IMR-90 (cell line): ENCODE measurements at regions not wholly inside any gene's neighbourhood (a gene's known extent, or its start where the extent isn't known, plus 50 kb on each side); places are given as distances from the start of the nearest gene placed in this dataset.

ENCODE experiments used
- ATAC-seq: fragments of 200-7000 bp; cut with Tn5 transposase; 2 replicates; pipeline ENCODE4 v1.9.1; 2020; ENCODE audit warnings: low read depth, mild to moderate bottlenecking, moderate library complexity
- BruUV-seq: library from RNA; stranded (reverse); fragments of 400-500 nt; replicated peaks from 2 replicates; lab custom pipeline; 2021; lab: Mats Ljungman, UMichigan
- CTCF ChIA-PET: fragments of 300-600 bp; formaldehyde crosslinking; extraction: SDS; loops from one replicate; lab custom pipeline; 2021; ENCODE audit warnings: antibody characterized with exemption; lab: Yijun Ruan, JAX
- POLR2A ChIA-PET: fragments of 300-600 bp; sonication (Branson Sonifier 250); formaldehyde crosslinking; loops from one replicate; lab custom pipeline; 2022; ENCODE audit warnings: antibody characterized with exemption; ENCODE audit not compliant: unreplicated experiment; lab: Charles Lee
- DNase-seq: peaks from one replicate; pipeline ENCODE4 v3.0.0; 2013
- H2AFZ ChIP-seq: replicated peaks from 2 replicates; pipeline ENCODE3; 2013; ENCODE audit warnings: low read length, mild to moderate bottlenecking; ENCODE audit not compliant: poor library complexity
- H2AK5ac ChIP-seq: 2 replicates; pipeline ENCODE4 v1.6.1; 2013; ENCODE audit warnings: low read depth, low read length, inconsistent platforms
- H2AK9ac ChIP-seq: replicated peaks from 2 replicates; pipeline ENCODE3; 2013; ENCODE audit warnings: mild to moderate bottlenecking, low read depth, low read length, moderate library complexity; ENCODE audit not compliant: poor library complexity
- H2BK120ac ChIP-seq: 2 replicates; pipeline ENCODE4 v1.6.1; 2013; ENCODE audit warnings: low read depth, low read length, inconsistent platforms
- H2BK15ac ChIP-seq: 3 replicates; pipeline ENCODE4 v1.6.1; 2013; ENCODE audit warnings: low read depth, low read length, inconsistent platforms
- H2BK20ac ChIP-seq: 2 replicates; pipeline ENCODE4 v1.6.1; 2013; ENCODE audit warnings: low read depth, mild to moderate bottlenecking, inconsistent platforms, low read length, moderate library complexity
- H2BK5ac ChIP-seq: 2 replicates; pipeline ENCODE4 v1.6.1; 2013; ENCODE audit warnings: mild to moderate bottlenecking, low read depth, low read length, inconsistent platforms; ENCODE audit not compliant: poor library complexity, severe bottlenecking
- H3K14ac ChIP-seq: replicated peaks from 2 replicates; pipeline ENCODE4 v1.6.1; 2013; ENCODE audit warnings: low read depth, low read length, inconsistent platforms
- H3K18ac ChIP-seq: 2 replicates; pipeline ENCODE4 v1.6.1; 2013; ENCODE audit warnings: low read depth, low read length, control low read depth
- H3K23ac ChIP-seq: 2 replicates; pipeline ENCODE4 v1.6.1; 2013; ENCODE audit warnings: low read depth, low read length, inconsistent platforms
- H3K27ac ChIP-seq: 2 replicates; pipeline ENCODE4 v1.5.1; 2013; ENCODE audit warnings: mild to moderate bottlenecking, control low read depth, low read length; ENCODE audit not compliant: insufficient read depth
- H3K27me3 ChIP-seq: 2 replicates; pipeline ENCODE4 v1.6.1; 2013; ENCODE audit warnings: low read length; ENCODE audit not compliant: control insufficient read depth, insufficient read depth
- H3K36me3 ChIP-seq: 2 replicates; pipeline ENCODE4 v1.6.1; 2013; ENCODE audit warnings: low read length, mixed read lengths; ENCODE audit not compliant: control insufficient read depth, insufficient read depth
- H3K4ac ChIP-seq: 2 replicates; pipeline ENCODE4 v1.6.1; 2013; ENCODE audit warnings: low read depth, low read length, inconsistent platforms
- H3K4me1 ChIP-seq: 2 replicates; pipeline ENCODE4 v1.6.1; 2013; ENCODE audit warnings: low read length, mixed read lengths; ENCODE audit not compliant: control insufficient read depth, insufficient read depth
- H3K4me2 ChIP-seq: 2 replicates; pipeline ENCODE4 v1.6.1; 2013; ENCODE audit warnings: low read depth, mild to moderate bottlenecking, control low read depth, low read length, moderate library complexity
- H3K4me3 ChIP-seq: 2 replicates; pipeline ENCODE4 v1.5.1; 2013; ENCODE audit warnings: low read depth, mild to moderate bottlenecking, control low read depth, low read length, moderate library complexity; ENCODE audit not compliant: insufficient read depth
- H3K56ac ChIP-seq: 2 replicates; pipeline ENCODE4 v1.6.1; 2013; ENCODE audit warnings: low read length, inconsistent platforms; ENCODE audit not compliant: insufficient read depth; ENCODE audit errors: extremely low read depth
- H3K79me1 ChIP-seq, 2 experiments: 2 replicates each; pipeline ENCODE4 v1.6.1; 2013; ENCODE audit warnings: low read length in 2 of 2, inconsistent platforms in 1 of 2, low read depth in 1 of 2
- H3K9ac ChIP-seq: 2 replicates; pipeline ENCODE4 v1.6.1; 2013; ENCODE audit warnings: low read depth, low read length, control low read depth
- H3K9me1 ChIP-seq: 2 replicates; pipeline ENCODE4 v1.6.1; 2013; ENCODE audit warnings: low read length, inconsistent platforms; ENCODE audit not compliant: insufficient read depth
- H3K9me3 ChIP-seq: 2 replicates; pipeline ENCODE4 v1.6.1; 2013; ENCODE audit warnings: low read length; ENCODE audit not compliant: control insufficient read depth, insufficient read depth
- H4K20me1 ChIP-seq: 2 replicates; pipeline ENCODE4 v1.6.1; 2013; ENCODE audit warnings: low read length, inconsistent platforms; ENCODE audit not compliant: insufficient read depth
- H4K5ac ChIP-seq: 2 replicates; pipeline ENCODE4 v1.6.1; 2013; ENCODE audit warnings: mild to moderate bottlenecking, low read depth, low read length, control low read depth
- H4K8ac ChIP-seq, 2 experiments: 2 replicates each; pipeline ENCODE4 v1.6.1; 2013; ENCODE audit warnings: low read depth in 2 of 2, low read length in 2 of 2, control low read depth in 1 of 2, inconsistent platforms in 1 of 2
- H4K91ac ChIP-seq: 2 replicates; pipeline ENCODE4 v1.6.1; 2013; ENCODE audit warnings: low read depth, low read length, inconsistent platforms; ENCODE audit not compliant: insufficient read depth
- CTCF ChIP-seq: conservative IDR thresholded peaks from 2 replicates; pipeline ENCODE4 v1.5.1; 2012; ENCODE audit warnings: mild to moderate bottlenecking, low read depth, low read length, improper control_type of control experiment
- FOS ChIP-seq: fragments of 150-350 bp; IDR thresholded peaks from 2 replicates; pipeline ENCODE4 v1.6.1; 2016; ENCODE audit warnings: low read depth, low read length
- WGBS, 2 experiments: methylation state at CpG; one replicate each; pipeline versions ENCODE4 v1.1.5 to v1.1.7; 2013; ENCODE audit warnings: missing lambda C conversion rate in 2 of 2; ENCODE audit not compliant: insufficient read length in 1 of 2; ENCODE audit errors: extremely low coverage in 2 of 2; 5-methylcytosine and 5-hydroxymethylcytosine counted together
- dilution Hi-C: fragments of 300-500 bp; cut with HindIII; formaldehyde crosslinking; loops from one replicate; pipeline ENCODE4 v1.14.3; 2018; ENCODE audit warnings: low sequenced_read_pairs; ENCODE audit not compliant: unreplicated experiment
- in situ Hi-C: fragments of 300-500 bp; cut with MboI; formaldehyde crosslinking; loops from 3 replicates; pipeline ENCODE4 v1.14.3; 2019; ENCODE audit warnings: low sequenced_read_pairs, inconsistent platforms, mixed read lengths
- intact Hi-C: fragments of 100-400 bp; cut with micrococcal nuclease; formaldehyde crosslinking; loops from 2 replicates; pipeline ENCODE4 v1.10.0; 2022

- ChIA-PET POLR2A (no interaction called here), CTCF (no interaction called here)
- Histone ChIP-seq H3K27me3 (no peaks in the 10 kb centered on the region), H4K91ac (no peak overlapping the region), H2AK9ac (no peak overlapping the region), H3K36me3 (no peaks in the 10 kb centered on the region), H3K9me1 (no peaks in the 10 kb centered on the region; the same call in 1 of the 2 replicates), H3K23ac (no peak overlapping the region), H2AK5ac (no peak overlapping the region), H3K56ac (no peak overlapping the region), H3K79me1 (no peaks in the 10 kb centered on the region), H2AFZ (peak overlapping the region; percentile 24), H2BK15ac (no peak overlapping the region), H4K5ac (no peak overlapping the region), H2BK120ac (no peak overlapping the region; the same call in 1 of the 2 replicates), H3K27ac (no peak overlapping the region), H3K18ac (no peak overlapping the region), H4K8ac (no peak overlapping the region), H4K20me1 (no peaks in the 10 kb centered on the region), H3K4me3 (no peak overlapping the region), H3K4me1 (no peaks in the 10 kb centered on the region), H3K14ac (no peak overlapping the region), H3K4ac (no peak overlapping the region), H3K9me3 (no peaks in the 10 kb centered on the region), H2BK5ac (no peak overlapping the region), H3K9ac (no peak overlapping the region), H2BK20ac (no peak overlapping the region), H3K4me2 (no peak overlapping the region)
- BruUV-seq: no TSS peak
- intact Hi-C loops (no loop called here), in situ Hi-C loops (no loop called here), dilution Hi-C loops (no loop called here)
- WGBS, 2 experiments: no CpG with 5 or more reads among the region's 3 CpGs
- TF ChIP-seq FOS: no peak
- 0 out of 2 replicates have a peak, but pooled peaks have one; percentile 4 for TF ChIP-seq CTCF
- no peak for DNase-seq
- no peak for ATAC-seq
Observed at GRCh38 chr4:19486400-19486799, 765.3 kb upstream of the SLIT2 start.
